IMR-90 (cell line): ENCODE measurements at regions not wholly inside any gene's neighbourhood (a gene's known extent, or its start where the extent isn't known, plus 50 kb on each side); places are given as distances from the start of the nearest gene placed in this dataset.

Experiments used
- ATAC-seq: fragments of 200-7000 bp; cut with Tn5 transposase; 2 replicates; pipeline ENCODE4 v1.9.1; 2020; ENCODE audit warnings: low read depth, mild to moderate bottlenecking, moderate library complexity
- BruUV-seq: library from RNA; stranded (reverse); fragments of 400-500 nt; replicated peaks from 2 replicates; lab custom pipeline; 2021; lab: Mats Ljungman, UMichigan
- CTCF ChIA-PET: fragments of 300-600 bp; formaldehyde crosslinking; extraction: SDS; loops from one replicate; lab custom pipeline; 2021; ENCODE audit warnings: antibody characterized with exemption; lab: Yijun Ruan, JAX
- POLR2A ChIA-PET: fragments of 300-600 bp; sonication (Branson Sonifier 250); formaldehyde crosslinking; loops from one replicate; lab custom pipeline; 2022; ENCODE audit warnings: antibody characterized with exemption; ENCODE audit not compliant: unreplicated experiment; lab: Charles Lee
- DNase-seq: peaks from one replicate; pipeline ENCODE4 v3.0.0; 2013
- H2AFZ ChIP-seq: replicated peaks from 2 replicates; pipeline ENCODE3; 2013; ENCODE audit warnings: low read length, mild to moderate bottlenecking; ENCODE audit not compliant: poor library complexity
- H2AK5ac ChIP-seq: 2 replicates; pipeline ENCODE4 v1.6.1; 2013; ENCODE audit warnings: low read depth, low read length, inconsistent platforms
- H2AK9ac ChIP-seq: replicated peaks from 2 replicates; pipeline ENCODE3; 2013; ENCODE audit warnings: mild to moderate bottlenecking, low read depth, low read length, moderate library complexity; ENCODE audit not compliant: poor library complexity
- H2BK120ac ChIP-seq: 2 replicates; pipeline ENCODE4 v1.6.1; 2013; ENCODE audit warnings: low read depth, low read length, inconsistent platforms
- H2BK15ac ChIP-seq: 3 replicates; pipeline ENCODE4 v1.6.1; 2013; ENCODE audit warnings: low read depth, low read length, inconsistent platforms
- H2BK20ac ChIP-seq: 2 replicates; pipeline ENCODE4 v1.6.1; 2013; ENCODE audit warnings: low read depth, mild to moderate bottlenecking, inconsistent platforms, low read length, moderate library complexity
- H2BK5ac ChIP-seq: 2 replicates; pipeline ENCODE4 v1.6.1; 2013; ENCODE audit warnings: mild to moderate bottlenecking, low read depth, low read length, inconsistent platforms; ENCODE audit not compliant: poor library complexity, severe bottlenecking
- H3K14ac ChIP-seq: replicated peaks from 2 replicates; pipeline ENCODE4 v1.6.1; 2013; ENCODE audit warnings: low read depth, low read length, inconsistent platforms
- H3K18ac ChIP-seq: 2 replicates; pipeline ENCODE4 v1.6.1; 2013; ENCODE audit warnings: low read depth, low read length, control low read depth
- H3K23ac ChIP-seq: 2 replicates; pipeline ENCODE4 v1.6.1; 2013; ENCODE audit warnings: low read depth, low read length, inconsistent platforms
- H3K27ac ChIP-seq: 2 replicates; pipeline ENCODE4 v1.5.1; 2013; ENCODE audit warnings: mild to moderate bottlenecking, control low read depth, low read length; ENCODE audit not compliant: insufficient read depth
- H3K27me3 ChIP-seq: 2 replicates; pipeline ENCODE4 v1.6.1; 2013; ENCODE audit warnings: low read length; ENCODE audit not compliant: control insufficient read depth, insufficient read depth
- H3K36me3 ChIP-seq: 2 replicates; pipeline ENCODE4 v1.6.1; 2013; ENCODE audit warnings: low read length, mixed read lengths; ENCODE audit not compliant: control insufficient read depth, insufficient read depth
- H3K4ac ChIP-seq: 2 replicates; pipeline ENCODE4 v1.6.1; 2013; ENCODE audit warnings: low read depth, low read length, inconsistent platforms
- H3K4me1 ChIP-seq: 2 replicates; pipeline ENCODE4 v1.6.1; 2013; ENCODE audit warnings: low read length, mixed read lengths; ENCODE audit not compliant: control insufficient read depth, insufficient read depth
- H3K4me2 ChIP-seq: 2 replicates; pipeline ENCODE4 v1.6.1; 2013; ENCODE audit warnings: low read depth, mild to moderate bottlenecking, control low read depth, low read length, moderate library complexity
- H3K4me3 ChIP-seq: 2 replicates; pipeline ENCODE4 v1.5.1; 2013; ENCODE audit warnings: low read depth, mild to moderate bottlenecking, control low read depth, low read length, moderate library complexity; ENCODE audit not compliant: insufficient read depth
- H3K56ac ChIP-seq: 2 replicates; pipeline ENCODE4 v1.6.1; 2013; ENCODE audit warnings: low read length, inconsistent platforms; ENCODE audit not compliant: insufficient read depth; ENCODE audit errors: extremely low read depth
- H3K79me1 ChIP-seq, 2 experiments: 2 replicates each; pipeline ENCODE4 v1.6.1; 2013; ENCODE audit warnings: low read length in 2 of 2, inconsistent platforms in 1 of 2, low read depth in 1 of 2
- H3K9ac ChIP-seq: 2 replicates; pipeline ENCODE4 v1.6.1; 2013; ENCODE audit warnings: low read depth, low read length, control low read depth
- H3K9me1 ChIP-seq: 2 replicates; pipeline ENCODE4 v1.6.1; 2013; ENCODE audit warnings: low read length, inconsistent platforms; ENCODE audit not compliant: insufficient read depth
- H3K9me3 ChIP-seq: 2 replicates; pipeline ENCODE4 v1.6.1; 2013; ENCODE audit warnings: low read length; ENCODE audit not compliant: control insufficient read depth, insufficient read depth
- H4K20me1 ChIP-seq: 2 replicates; pipeline ENCODE4 v1.6.1; 2013; ENCODE audit warnings: low read length, inconsistent platforms; ENCODE audit not compliant: insufficient read depth
- H4K5ac ChIP-seq: 2 replicates; pipeline ENCODE4 v1.6.1; 2013; ENCODE audit warnings: mild to moderate bottlenecking, low read depth, low read length, control low read depth
- H4K8ac ChIP-seq, 2 experiments: 2 replicates each; pipeline ENCODE4 v1.6.1; 2013; ENCODE audit warnings: low read depth in 2 of 2, low read length in 2 of 2, control low read depth in 1 of 2, inconsistent platforms in 1 of 2
- H4K91ac ChIP-seq: 2 replicates; pipeline ENCODE4 v1.6.1; 2013; ENCODE audit warnings: low read depth, low read length, inconsistent platforms; ENCODE audit not compliant: insufficient read depth
- BHLHE40 ChIP-seq: fragments of 150-350 bp; IDR thresholded peaks from 2 replicates; pipeline ENCODE4 v1.6.1; 2016; ENCODE audit warnings: mild to moderate bottlenecking, low read depth, low read length
- CEBPB ChIP-seq: IDR thresholded peaks from 2 replicates; pipeline ENCODE4 v1.6.1; 2012; ENCODE audit warnings: low read depth, low read length, improper control_type of control experiment
- CHD1 ChIP-seq: IDR thresholded peaks from 2 replicates; pipeline ENCODE4 v1.6.1; 2012; ENCODE audit warnings: low read depth, low read length, improper control_type of control experiment
- FOS ChIP-seq: fragments of 150-350 bp; IDR thresholded peaks from 2 replicates; pipeline ENCODE4 v1.6.1; 2016; ENCODE audit warnings: low read depth, low read length
- MAFK ChIP-seq: IDR thresholded peaks from 2 replicates; pipeline ENCODE4 v1.6.1; 2012; ENCODE audit warnings: low read depth, low read length, improper control_type of control experiment
- MAZ ChIP-seq: IDR thresholded peaks from 2 replicates; pipeline ENCODE4 v1.6.1; 2012; ENCODE audit warnings: low read depth, mild to moderate bottlenecking, low read length, improper control_type of control experiment, moderate library complexity, borderline replicate concordance
- MXI1 ChIP-seq: IDR thresholded peaks from 2 replicates; pipeline ENCODE4 v1.6.1; 2012; ENCODE audit warnings: low read depth, mild to moderate bottlenecking, low read length, moderate library complexity, borderline replicate concordance
- NFE2L2 ChIP-seq: fragments of 150-350 bp; IDR thresholded peaks from 2 replicates; pipeline ENCODE4 v1.6.1; 2016; ENCODE audit warnings: low read depth, mild to moderate bottlenecking, low read length
- POLR2A ChIP-seq: IDR thresholded peaks from 2 replicates; pipeline ENCODE4 v1.6.1; 2012; ENCODE audit warnings: mild to moderate bottlenecking, low read depth, low read length
- RAD21 ChIP-seq: IDR thresholded peaks from 2 replicates; pipeline ENCODE4 v1.6.1; 2012; ENCODE audit warnings: low read length, improper control_type of control experiment
- RCOR1 ChIP-seq: IDR thresholded peaks from 2 replicates; pipeline ENCODE4 v1.6.1; 2012; ENCODE audit warnings: mild to moderate bottlenecking, low read length, improper control_type of control experiment; ENCODE audit not compliant: insufficient replicate concordance
- RFX5 ChIP-seq: IDR thresholded peaks from 2 replicates; pipeline ENCODE4 v1.8.0; 2012; ENCODE audit warnings: low read depth, mild to moderate bottlenecking, low read length, moderate library complexity
- SMC3 ChIP-seq: fragments of 150-350 bp; IDR thresholded peaks from 2 replicates; pipeline ENCODE4 v1.6.1; 2016; ENCODE audit warnings: low read depth, mild to moderate bottlenecking, antibody characterized with exemption, low read length, moderate library complexity
- WGBS, 2 experiments: methylation state at CpG; one replicate each; pipeline versions ENCODE4 v1.1.5 to v1.1.7; 2013; ENCODE audit warnings: missing lambda C conversion rate in 2 of 2; ENCODE audit not compliant: insufficient read length in 1 of 2; ENCODE audit errors: extremely low coverage in 2 of 2; 5-methylcytosine and 5-hydroxymethylcytosine counted together
- dilution Hi-C: fragments of 300-500 bp; cut with HindIII; formaldehyde crosslinking; loops from one replicate; pipeline ENCODE4 v1.14.3; 2018; ENCODE audit warnings: low sequenced_read_pairs; ENCODE audit not compliant: unreplicated experiment
- in situ Hi-C: fragments of 300-500 bp; cut with MboI; formaldehyde crosslinking; loops from 3 replicates; pipeline ENCODE4 v1.14.3; 2019; ENCODE audit warnings: low sequenced_read_pairs, inconsistent platforms, mixed read lengths
- intact Hi-C: fragments of 100-400 bp; cut with micrococcal nuclease; formaldehyde crosslinking; loops from 2 replicates; pipeline ENCODE4 v1.10.0; 2022
- TF ChIP-seq, protein P1 (sequence below): conservative IDR thresholded peaks from 2 replicates; pipeline ENCODE4 v1.5.1; 2012; ENCODE audit warnings: mild to moderate bottlenecking, low read depth, low read length, improper control_type of control experiment
- TF ChIP-seq, protein P2 (sequence below): fragments of 150-350 bp; IDR thresholded peaks from 2 replicates; pipeline ENCODE4 v1.6.1; 2017; ENCODE audit warnings: mild to moderate bottlenecking, antibody characterized with exemption, low read length, low read depth
- TF ChIP-seq, protein P3 (sequence below): fragments of 150-350 bp; IDR thresholded peaks from 2 replicates; pipeline ENCODE4 v1.6.1; 2016; ENCODE audit warnings: low read depth, mild to moderate bottlenecking, low read length, moderate library complexity, borderline replicate concordance

- CTCF ChIA-PET: no interaction called here
- no CpG with 5 or more reads among the region's 2 CpGs for WGBS, 2 experiments
Measured at GRCh38 chr11:109148669-109149068, 273.3 kb upstream of the C11orf87 start.

More at GRCh38 chr11:109148669-109149068, 273.3 kb upstream of the C11orf87 start:
- intact Hi-C loops: no loop called here
- H3K4me3 ChIP-seq: no peak overlapping the region
- H2AK9ac ChIP-seq: no peak overlapping the region
- ATAC-seq: no peak
- no peak overlapping the region for H3K27ac ChIP-seq
- H3K23ac ChIP-seq: no peak overlapping the region
- no peak overlapping the region for H4K8ac ChIP-seq
- no peaks in the 10 kb centered on the region for H3K36me3 ChIP-seq
- H2BK120ac ChIP-seq: no peak overlapping the region
- H3K14ac ChIP-seq: no peak overlapping the region
- no peak overlapping the region for H2AK5ac ChIP-seq
- POLR2A ChIA-PET: no interaction called here
- dilution Hi-C loops: no loop called here
- no peak overlapping the region for H3K18ac ChIP-seq
- no peak overlapping the region for H2AFZ ChIP-seq
- no peak overlapping the region for H4K91ac ChIP-seq
- H2BK15ac ChIP-seq: no peak overlapping the region
- H2BK5ac ChIP-seq: no peak overlapping the region
- no peaks in the 10 kb centered on the region for H3K79me1 ChIP-seq
- no peaks in the 10 kb centered on the region for H3K4me1 ChIP-seq
- H3K9me3 ChIP-seq: no peaks in the 10 kb centered on the region
- no peaks in the 10 kb centered on the region for H3K9me1 ChIP-seq
- H4K5ac ChIP-seq: no peak overlapping the region
- H3K4me2 ChIP-seq: no peak overlapping the region
- H2BK20ac ChIP-seq: no peak overlapping the region
- TF ChIP-seq NFE2L2 (no peak), RAD21 (no peak), SMC3 (no peak), POLR2A (no peak), BHLHE40 (no peak), FOS (no peak), CHD1 (no peak), CEBPB (no peak), MAFK (no peak), MXI1 (no peak), RCOR1 (no peak), MAZ (no peak), RFX5 (no peak)
- TF ChIP-seq, protein P1, sequence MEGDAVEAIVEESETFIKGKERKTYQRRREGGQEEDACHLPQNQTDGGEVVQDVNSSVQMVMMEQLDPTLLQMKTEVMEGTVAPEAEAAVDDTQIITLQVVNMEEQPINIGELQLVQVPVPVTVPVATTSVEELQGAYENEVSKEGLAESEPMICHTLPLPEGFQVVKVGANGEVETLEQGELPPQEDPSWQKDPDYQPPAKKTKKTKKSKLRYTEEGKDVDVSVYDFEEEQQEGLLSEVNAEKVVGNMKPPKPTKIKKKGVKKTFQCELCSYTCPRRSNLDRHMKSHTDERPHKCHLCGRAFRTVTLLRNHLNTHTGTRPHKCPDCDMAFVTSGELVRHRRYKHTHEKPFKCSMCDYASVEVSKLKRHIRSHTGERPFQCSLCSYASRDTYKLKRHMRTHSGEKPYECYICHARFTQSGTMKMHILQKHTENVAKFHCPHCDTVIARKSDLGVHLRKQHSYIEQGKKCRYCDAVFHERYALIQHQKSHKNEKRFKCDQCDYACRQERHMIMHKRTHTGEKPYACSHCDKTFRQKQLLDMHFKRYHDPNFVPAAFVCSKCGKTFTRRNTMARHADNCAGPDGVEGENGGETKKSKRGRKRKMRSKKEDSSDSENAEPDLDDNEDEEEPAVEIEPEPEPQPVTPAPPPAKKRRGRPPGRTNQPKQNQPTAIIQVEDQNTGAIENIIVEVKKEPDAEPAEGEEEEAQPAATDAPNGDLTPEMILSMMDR: no peak
- TF ChIP-seq, protein P2, sequence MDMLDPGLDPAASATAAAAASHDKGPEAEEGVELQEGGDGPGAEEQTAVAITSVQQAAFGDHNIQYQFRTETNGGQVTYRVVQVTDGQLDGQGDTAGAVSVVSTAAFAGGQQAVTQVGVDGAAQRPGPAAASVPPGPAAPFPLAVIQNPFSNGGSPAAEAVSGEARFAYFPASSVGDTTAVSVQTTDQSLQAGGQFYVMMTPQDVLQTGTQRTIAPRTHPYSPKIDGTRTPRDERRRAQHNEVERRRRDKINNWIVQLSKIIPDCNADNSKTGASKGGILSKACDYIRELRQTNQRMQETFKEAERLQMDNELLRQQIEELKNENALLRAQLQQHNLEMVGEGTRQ: no peak
- TF ChIP-seq, protein P3, sequence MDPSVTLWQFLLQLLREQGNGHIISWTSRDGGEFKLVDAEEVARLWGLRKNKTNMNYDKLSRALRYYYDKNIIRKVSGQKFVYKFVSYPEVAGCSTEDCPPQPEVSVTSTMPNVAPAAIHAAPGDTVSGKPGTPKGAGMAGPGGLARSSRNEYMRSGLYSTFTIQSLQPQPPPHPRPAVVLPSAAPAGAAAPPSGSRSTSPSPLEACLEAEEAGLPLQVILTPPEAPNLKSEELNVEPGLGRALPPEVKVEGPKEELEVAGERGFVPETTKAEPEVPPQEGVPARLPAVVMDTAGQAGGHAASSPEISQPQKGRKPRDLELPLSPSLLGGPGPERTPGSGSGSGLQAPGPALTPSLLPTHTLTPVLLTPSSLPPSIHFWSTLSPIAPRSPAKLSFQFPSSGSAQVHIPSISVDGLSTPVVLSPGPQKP: no peak
- H3K27me3 ChIP-seq: peaks cover 1% of the 10 kb centered on the region; the same call in 1 of the 2 replicates
- no peak overlapping the region for H3K56ac ChIP-seq
- H4K20me1 ChIP-seq: no peaks in the 10 kb centered on the region
- H3K9ac ChIP-seq: no peak overlapping the region
- BruUV-seq: no TSS peak
- H3K4ac ChIP-seq: no peak overlapping the region
- no peak for DNase-seq
- in situ Hi-C loops: no loop called here
